IMR-90 (cell line): ENCODE measurements at regions not wholly inside any gene's neighbourhood (a gene's known extent, or its start where the extent isn't known, plus 50 kb on each side); places are given as distances from the start of the nearest gene placed in this dataset.

Experiments
- ATAC-seq: fragments of 200-7000 bp; cut with Tn5 transposase; 2 replicates; pipeline ENCODE4 v1.9.1; 2020; ENCODE audit warnings: low read depth, mild to moderate bottlenecking, moderate library complexity
- BruUV-seq: library from RNA; stranded (reverse); fragments of 400-500 nt; replicated peaks from 2 replicates; lab custom pipeline; 2021; lab: Mats Ljungman, UMichigan
- CTCF ChIA-PET: fragments of 300-600 bp; formaldehyde crosslinking; extraction: SDS; loops from one replicate; lab custom pipeline; 2021; ENCODE audit warnings: antibody characterized with exemption; lab: Yijun Ruan, JAX
- POLR2A ChIA-PET: fragments of 300-600 bp; sonication (Branson Sonifier 250); formaldehyde crosslinking; loops from one replicate; lab custom pipeline; 2022; ENCODE audit warnings: antibody characterized with exemption; ENCODE audit not compliant: unreplicated experiment; lab: Charles Lee
- DNase-seq: peaks from one replicate; pipeline ENCODE4 v3.0.0; 2013
- H2AFZ ChIP-seq: replicated peaks from 2 replicates; pipeline ENCODE3; 2013; ENCODE audit warnings: low read length, mild to moderate bottlenecking; ENCODE audit not compliant: poor library complexity
- H2AK5ac ChIP-seq: 2 replicates; pipeline ENCODE4 v1.6.1; 2013; ENCODE audit warnings: low read depth, low read length, inconsistent platforms
- H2AK9ac ChIP-seq: replicated peaks from 2 replicates; pipeline ENCODE3; 2013; ENCODE audit warnings: mild to moderate bottlenecking, low read depth, low read length, moderate library complexity; ENCODE audit not compliant: poor library complexity
- H2BK120ac ChIP-seq: 2 replicates; pipeline ENCODE4 v1.6.1; 2013; ENCODE audit warnings: low read depth, low read length, inconsistent platforms
- H2BK15ac ChIP-seq: 3 replicates; pipeline ENCODE4 v1.6.1; 2013; ENCODE audit warnings: low read depth, low read length, inconsistent platforms
- H2BK20ac ChIP-seq: 2 replicates; pipeline ENCODE4 v1.6.1; 2013; ENCODE audit warnings: low read depth, mild to moderate bottlenecking, inconsistent platforms, low read length, moderate library complexity
- H2BK5ac ChIP-seq: 2 replicates; pipeline ENCODE4 v1.6.1; 2013; ENCODE audit warnings: mild to moderate bottlenecking, low read depth, low read length, inconsistent platforms; ENCODE audit not compliant: poor library complexity, severe bottlenecking
- H3K14ac ChIP-seq: replicated peaks from 2 replicates; pipeline ENCODE4 v1.6.1; 2013; ENCODE audit warnings: low read depth, low read length, inconsistent platforms
- H3K18ac ChIP-seq: 2 replicates; pipeline ENCODE4 v1.6.1; 2013; ENCODE audit warnings: low read depth, low read length, control low read depth
- H3K23ac ChIP-seq: 2 replicates; pipeline ENCODE4 v1.6.1; 2013; ENCODE audit warnings: low read depth, low read length, inconsistent platforms
- H3K27ac ChIP-seq: 2 replicates; pipeline ENCODE4 v1.5.1; 2013; ENCODE audit warnings: mild to moderate bottlenecking, control low read depth, low read length; ENCODE audit not compliant: insufficient read depth
- H3K27me3 ChIP-seq: 2 replicates; pipeline ENCODE4 v1.6.1; 2013; ENCODE audit warnings: low read length; ENCODE audit not compliant: control insufficient read depth, insufficient read depth
- H3K36me3 ChIP-seq: 2 replicates; pipeline ENCODE4 v1.6.1; 2013; ENCODE audit warnings: low read length, mixed read lengths; ENCODE audit not compliant: control insufficient read depth, insufficient read depth
- H3K4ac ChIP-seq: 2 replicates; pipeline ENCODE4 v1.6.1; 2013; ENCODE audit warnings: low read depth, low read length, inconsistent platforms
- H3K4me1 ChIP-seq: 2 replicates; pipeline ENCODE4 v1.6.1; 2013; ENCODE audit warnings: low read length, mixed read lengths; ENCODE audit not compliant: control insufficient read depth, insufficient read depth
- H3K4me2 ChIP-seq: 2 replicates; pipeline ENCODE4 v1.6.1; 2013; ENCODE audit warnings: low read depth, mild to moderate bottlenecking, control low read depth, low read length, moderate library complexity
- H3K4me3 ChIP-seq: 2 replicates; pipeline ENCODE4 v1.5.1; 2013; ENCODE audit warnings: low read depth, mild to moderate bottlenecking, control low read depth, low read length, moderate library complexity; ENCODE audit not compliant: insufficient read depth
- H3K56ac ChIP-seq: 2 replicates; pipeline ENCODE4 v1.6.1; 2013; ENCODE audit warnings: low read length, inconsistent platforms; ENCODE audit not compliant: insufficient read depth; ENCODE audit errors: extremely low read depth
- H3K79me1 ChIP-seq, 2 experiments: 2 replicates each; pipeline ENCODE4 v1.6.1; 2013; ENCODE audit warnings: low read length in 2 of 2, inconsistent platforms in 1 of 2, low read depth in 1 of 2
- H3K9ac ChIP-seq: 2 replicates; pipeline ENCODE4 v1.6.1; 2013; ENCODE audit warnings: low read depth, low read length, control low read depth
- H3K9me1 ChIP-seq: 2 replicates; pipeline ENCODE4 v1.6.1; 2013; ENCODE audit warnings: low read length, inconsistent platforms; ENCODE audit not compliant: insufficient read depth
- H3K9me3 ChIP-seq: 2 replicates; pipeline ENCODE4 v1.6.1; 2013; ENCODE audit warnings: low read length; ENCODE audit not compliant: control insufficient read depth, insufficient read depth
- H4K20me1 ChIP-seq: 2 replicates; pipeline ENCODE4 v1.6.1; 2013; ENCODE audit warnings: low read length, inconsistent platforms; ENCODE audit not compliant: insufficient read depth
- H4K5ac ChIP-seq: 2 replicates; pipeline ENCODE4 v1.6.1; 2013; ENCODE audit warnings: mild to moderate bottlenecking, low read depth, low read length, control low read depth
- H4K8ac ChIP-seq, 2 experiments: 2 replicates each; pipeline ENCODE4 v1.6.1; 2013; ENCODE audit warnings: low read depth in 2 of 2, low read length in 2 of 2, control low read depth in 1 of 2, inconsistent platforms in 1 of 2
- H4K91ac ChIP-seq: 2 replicates; pipeline ENCODE4 v1.6.1; 2013; ENCODE audit warnings: low read depth, low read length, inconsistent platforms; ENCODE audit not compliant: insufficient read depth
- BHLHE40 ChIP-seq: fragments of 150-350 bp; IDR thresholded peaks from 2 replicates; pipeline ENCODE4 v1.6.1; 2016; ENCODE audit warnings: mild to moderate bottlenecking, low read depth, low read length
- CEBPB ChIP-seq: IDR thresholded peaks from 2 replicates; pipeline ENCODE4 v1.6.1; 2012; ENCODE audit warnings: low read depth, low read length, improper control_type of control experiment
- MAFK ChIP-seq: IDR thresholded peaks from 2 replicates; pipeline ENCODE4 v1.6.1; 2012; ENCODE audit warnings: low read depth, low read length, improper control_type of control experiment
- RFX5 ChIP-seq: IDR thresholded peaks from 2 replicates; pipeline ENCODE4 v1.8.0; 2012; ENCODE audit warnings: low read depth, mild to moderate bottlenecking, low read length, moderate library complexity
- SMC3 ChIP-seq: fragments of 150-350 bp; IDR thresholded peaks from 2 replicates; pipeline ENCODE4 v1.6.1; 2016; ENCODE audit warnings: low read depth, mild to moderate bottlenecking, antibody characterized with exemption, low read length, moderate library complexity
- whole genome bisulfite sequencing, 2 experiments: methylation state at CpG; one replicate each; pipeline versions ENCODE4 v1.1.5 to v1.1.7; 2013; ENCODE audit warnings: missing lambda C conversion rate in 2 of 2; ENCODE audit not compliant: insufficient read length in 1 of 2; ENCODE audit errors: extremely low coverage in 2 of 2; 5-methylcytosine and 5-hydroxymethylcytosine counted together
- dilution Hi-C: fragments of 300-500 bp; cut with HindIII; formaldehyde crosslinking; loops from one replicate; pipeline ENCODE4 v1.14.3; 2018; ENCODE audit warnings: low sequenced_read_pairs; ENCODE audit not compliant: unreplicated experiment
- in situ Hi-C: fragments of 300-500 bp; cut with MboI; formaldehyde crosslinking; loops from 3 replicates; pipeline ENCODE4 v1.14.3; 2019; ENCODE audit warnings: low sequenced_read_pairs, inconsistent platforms, mixed read lengths
- intact Hi-C: fragments of 100-400 bp; cut with micrococcal nuclease; formaldehyde crosslinking; loops from 2 replicates; pipeline ENCODE4 v1.10.0; 2022
- TF ChIP-seq, protein P1 (sequence below): fragments of 150-350 bp; IDR thresholded peaks from 2 replicates; pipeline ENCODE4 v1.6.1; 2016; ENCODE audit warnings: low read depth, mild to moderate bottlenecking, low read length, moderate library complexity, borderline replicate concordance

GRCh38 chr12:113649256-113649830 lies 177.7 kb upstream of the LHX5 start:
- Histone ChIP-seq H2BK120ac (no peak overlapping the region), H3K79me1 (no peaks in the 10 kb centered on the region), H2AK9ac (no peak overlapping the region), H4K20me1 (no peaks in the 10 kb centered on the region), H3K27me3 (peaks cover 10% of the 10 kb centered on the region), H3K27ac (no peak overlapping the region), H3K36me3 (no peaks in the 10 kb centered on the region), H2AFZ (no peak overlapping the region), H3K18ac (no peak overlapping the region), H3K4me2 (no peak overlapping the region), H3K4ac (no peak overlapping the region), H4K91ac (no peak overlapping the region), H3K9me3 (no peaks in the 10 kb centered on the region), H3K4me1 (no peaks in the 10 kb centered on the region), H3K14ac (no peak overlapping the region), H2BK20ac (no peak overlapping the region), H4K8ac (no peak overlapping the region), H4K5ac (no peak overlapping the region), H3K56ac (no peak overlapping the region), H3K23ac (no peak overlapping the region), H3K9ac (no peak overlapping the region), H2BK5ac (no peak overlapping the region), H2BK15ac (no peak overlapping the region), H3K4me3 (no peak overlapping the region), H2AK5ac (no peak overlapping the region), H3K9me1 (no peaks in the 10 kb centered on the region)
- no peak for DNase-seq
- dilution Hi-C loops: no loop called here
- no TSS peak for BruUV-seq
- POLR2A ChIA-PET: no interaction called here
- no CpG with 5 or more reads among the region's 20 CpGs for WGBS, 2 experiments
- CTCF ChIA-PET: no interaction called here
- intact Hi-C loops: no loop called here
- in situ Hi-C loops: no loop called here
- ATAC-seq: no peak
- TF ChIP-seq RFX5 (no peak), SMC3 (no peak), MAFK (no peak), CEBPB (no peak), BHLHE40 (no peak)
- TF ChIP-seq, protein P1, sequence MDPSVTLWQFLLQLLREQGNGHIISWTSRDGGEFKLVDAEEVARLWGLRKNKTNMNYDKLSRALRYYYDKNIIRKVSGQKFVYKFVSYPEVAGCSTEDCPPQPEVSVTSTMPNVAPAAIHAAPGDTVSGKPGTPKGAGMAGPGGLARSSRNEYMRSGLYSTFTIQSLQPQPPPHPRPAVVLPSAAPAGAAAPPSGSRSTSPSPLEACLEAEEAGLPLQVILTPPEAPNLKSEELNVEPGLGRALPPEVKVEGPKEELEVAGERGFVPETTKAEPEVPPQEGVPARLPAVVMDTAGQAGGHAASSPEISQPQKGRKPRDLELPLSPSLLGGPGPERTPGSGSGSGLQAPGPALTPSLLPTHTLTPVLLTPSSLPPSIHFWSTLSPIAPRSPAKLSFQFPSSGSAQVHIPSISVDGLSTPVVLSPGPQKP: no peak
